ENCODE measurements at regions not wholly inside any gene's neighbourhood (a gene's known extent, or its start where the extent isn't known, plus 50 kb on each side); places are given as distances from the start of the nearest gene placed in this dataset.
"Not testable (repeated sequence)": the region's sequence is repeated elsewhere in the genome, so short reads cannot be mapped to it uniquely, and the experiment has no call there.

GRCh38 chr4:115562506-115562905 is 449.1 kb upstream of the NDST4 start:
- no peaks in the 10 kb centered on the region for H3K4me1 Mint-ChIP-seq
- H3K27me3 Mint-ChIP-seq = no peaks in the 10 kb centered on the region
- POLR2A ChIA-PET = no interaction called here

GRCh38 chr4:115548123-115548522 is 434.7 kb upstream of the NDST4 start:
- no peak for DNase-seq
- Mint-ChIP-seq H3K4me1 (no peaks in the 10 kb centered on the region), H3K36me3 (ENCODE audit: low read depth) (no peaks in the 10 kb centered on the region), H3K9me3 (no peaks in the 10 kb centered on the region), H3K27me3 (no peaks in the 10 kb centered on the region), H3K27ac (no peak overlapping the region), H3K4me3 (no peak overlapping the region)
- ChIA-PET POLR2A (interaction anchor here (0.6 kb wide), 1 partner anchor 81 kb away, joined by 4 read pairs; no protein-coding TSS in a partner anchor), CTCF (no interaction called here)

More at GRCh38 chr4:115562506-115562905, 449.1 kb upstream of the NDST4 start:
- CTCF ChIA-PET = no interaction called here
- Mint-ChIP-seq H3K36me3 (ENCODE audit: low read depth) (no peaks in the 10 kb centered on the region), H3K4me3 (no peak overlapping the region), H3K9me3 (no peaks in the 10 kb centered on the region), H3K27ac (no peak overlapping the region)
- no peak for DNase-seq

GRCh38 chr4:115537387-115537786 is 424.0 kb upstream of the NDST4 start:
- CTCF ChIA-PET = no interaction called here

GRCh38 chr4:115529126-115529525 is 415.7 kb upstream of the NDST4 start:
- DNase-seq = no peak
- Mint-ChIP-seq H3K36me3 (ENCODE audit: low read depth) (no peaks in the 10 kb centered on the region), H3K4me3 (no peak overlapping the region), H3K9me3 (no peaks in the 10 kb centered on the region), H3K27me3 (no peaks in the 10 kb centered on the region), H3K4me1 (no peaks in the 10 kb centered on the region), H3K27ac (no peak overlapping the region)
- CTCF ChIA-PET = no interaction called here
- POLR2A ChIA-PET = no interaction called here

More at GRCh38 chr4:115537387-115537786, 424.0 kb upstream of the NDST4 start:
- POLR2A ChIA-PET = no interaction called here
- Mint-ChIP-seq H3K27ac (no peak overlapping the region), H3K27me3 (no peaks in the 10 kb centered on the region), H3K9me3 (no peaks in the 10 kb centered on the region), H3K36me3 (ENCODE audit: low read depth) (no peaks in the 10 kb centered on the region), H3K4me3 (no peak overlapping the region), H3K4me1 (no peaks in the 10 kb centered on the region)
- DNase-seq = no peak

GRCh38 chr4:115519476-115519875 is 406.1 kb upstream of the NDST4 start:
- H3K27me3 Mint-ChIP-seq; H3K9me3 Mint-ChIP-seq; CTCF ChIA-PET; POLR2A ChIA-PET; H3K27ac Mint-ChIP-seq; H3K4me1 Mint-ChIP-seq; H3K4me3 Mint-ChIP-seq; H3K36me3 Mint-ChIP-seq (ENCODE audit: low read depth); DNase-seq: not testable (repeated sequence)

- CTCF ChIA-PET = no interaction called here
- no peaks in the 10 kb centered on the region for H3K27me3 Mint-ChIP-seq
- no peak for DNase-seq
These were observed 402.4 kb upstream of the NDST4 start for GRCh38 chr4:115515772-115516171.

GRCh38 chr4:115515366-115515765 is 401.9 kb upstream of the NDST4 start:
- ChIA-PET POLR2A (no interaction called here), CTCF (no interaction called here)
- DNase-seq = no peak
- H3K27me3 Mint-ChIP-seq = no peaks in the 10 kb centered on the region
- H3K4me3 Mint-ChIP-seq = no peak overlapping the region
- no peaks in the 10 kb centered on the region for H3K36me3 Mint-ChIP-seq (ENCODE audit: low read depth)
- no peaks in the 10 kb centered on the region for H3K4me1 Mint-ChIP-seq
- peaks cover 3% of the 10 kb centered on the region for H3K9me3 Mint-ChIP-seq
- no peak overlapping the region for H3K27ac Mint-ChIP-seq

More at GRCh38 chr4:115515772-115516171, 402.4 kb upstream of the NDST4 start:
- peaks cover 3% of the 10 kb centered on the region for H3K9me3 Mint-ChIP-seq
- no peak overlapping the region for H3K4me3 Mint-ChIP-seq
- H3K36me3 Mint-ChIP-seq (ENCODE audit: low read depth) = no peaks in the 10 kb centered on the region
- no peak overlapping the region for H3K27ac Mint-ChIP-seq
- no peaks in the 10 kb centered on the region for H3K4me1 Mint-ChIP-seq
- POLR2A ChIA-PET = no interaction called here

GRCh38 chr4:115514675-115515074 is 401.3 kb upstream of the NDST4 start:
- ChIA-PET CTCF (no interaction called here), POLR2A (no interaction called here)
- Mint-ChIP-seq H3K27me3 (no peaks in the 10 kb centered on the region), H3K4me1 (no peaks in the 10 kb centered on the region), H3K9me3 (peaks cover 3% of the 10 kb centered on the region), H3K27ac (no peak overlapping the region), H3K36me3 (ENCODE audit: low read depth) (no peaks in the 10 kb centered on the region), H3K4me3 (no peak overlapping the region)
- no peak for DNase-seq

- CTCF ChIA-PET = no interaction called here
- no peaks in the 10 kb centered on the region for H3K9me3 Mint-ChIP-seq
- H3K4me3 Mint-ChIP-seq = no peak overlapping the region
- H3K4me1 Mint-ChIP-seq = no peaks in the 10 kb centered on the region
- no peak for DNase-seq
- no peak overlapping the region for H3K27ac Mint-ChIP-seq
- POLR2A ChIA-PET = no interaction called here
- no peaks in the 10 kb centered on the region for H3K36me3 Mint-ChIP-seq (ENCODE audit: low read depth)
- H3K27me3 Mint-ChIP-seq = no peaks in the 10 kb centered on the region
These were observed 391.9 kb upstream of the NDST4 start for GRCh38 chr4:115505326-115505725.

GRCh38 chr4:115501656-115502055 is 388.2 kb upstream of the NDST4 start:
- ChIA-PET POLR2A (no interaction called here), CTCF (no interaction called here)
- Mint-ChIP-seq H3K4me3 (no peak overlapping the region), H3K4me1 (no peaks in the 10 kb centered on the region), H3K9me3 (no peaks in the 10 kb centered on the region), H3K27me3 (no peaks in the 10 kb centered on the region), H3K36me3 (ENCODE audit: low read depth) (no peaks in the 10 kb centered on the region), H3K27ac (no peak overlapping the region)
- no peak for DNase-seq

GRCh38 chr4:115493770-115494169 is 380.4 kb upstream of the NDST4 start:
- H3K9me3 Mint-ChIP-seq; H3K4me1 Mint-ChIP-seq; H3K36me3 Mint-ChIP-seq (ENCODE audit: low read depth); H3K27ac Mint-ChIP-seq; H3K4me3 Mint-ChIP-seq; DNase-seq; POLR2A ChIA-PET; H3K27me3 Mint-ChIP-seq; CTCF ChIA-PET: not testable (repeated sequence)

GRCh38 chr4:115491686-115492085 is 378.3 kb upstream of the NDST4 start:
- ChIA-PET CTCF (no interaction called here), POLR2A (no interaction called here)
- Mint-ChIP-seq H3K36me3 (ENCODE audit: low read depth) (no peaks in the 10 kb centered on the region), H3K4me1 (no peaks in the 10 kb centered on the region), H3K9me3 (no peaks in the 10 kb centered on the region), H3K4me3 (no peak overlapping the region), H3K27me3 (no peaks in the 10 kb centered on the region), H3K27ac (no peak overlapping the region)
- no peak for DNase-seq

GRCh38 chr4:115489279-115489678 is 375.9 kb upstream of the NDST4 start:
- Mint-ChIP-seq H3K4me1 (no peaks in the 10 kb centered on the region), H3K27ac (no peak overlapping the region), H3K4me3 (no peak overlapping the region), H3K27me3 (no peaks in the 10 kb centered on the region), H3K9me3 (no peaks in the 10 kb centered on the region), H3K36me3 (ENCODE audit: low read depth) (no peaks in the 10 kb centered on the region)
- ChIA-PET CTCF (no interaction called here), POLR2A (no interaction called here)
- DNase-seq = no peak

- H3K27me3 Mint-ChIP-seq = no peaks in the 10 kb centered on the region
- ChIA-PET CTCF (no interaction called here), POLR2A (no interaction called here)
- no peak overlapping the region for H3K4me3 Mint-ChIP-seq
- no peaks in the 10 kb centered on the region for H3K36me3 Mint-ChIP-seq (ENCODE audit: low read depth)
- H3K9me3 Mint-ChIP-seq = no peaks in the 10 kb centered on the region
- no peaks in the 10 kb centered on the region for H3K4me1 Mint-ChIP-seq
- H3K27ac Mint-ChIP-seq = no peak overlapping the region
- DNase-seq = no peak
These were observed 372.0 kb upstream of the NDST4 start for GRCh38 chr4:115485402-115485801.

- Mint-ChIP-seq H3K4me3 (no peak overlapping the region), H3K36me3 (ENCODE audit: low read depth) (no peaks in the 10 kb centered on the region), H3K9me3 (no peaks in the 10 kb centered on the region), H3K27me3 (no peaks in the 10 kb centered on the region), H3K27ac (no peak overlapping the region), H3K4me1 (no peaks in the 10 kb centered on the region)
- ChIA-PET POLR2A (no interaction called here), CTCF (no interaction called here)
- DNase-seq = no peak
These were observed 371.1 kb upstream of the NDST4 start for GRCh38 chr4:115484479-115484878.
